HG02943 (cell line): ENCODE measurements at regions not wholly inside any gene's neighbourhood (a gene's known extent, or its start where the extent isn't known, plus 50 kb on each side); places are given as distances from the start of the nearest gene placed in this dataset.

ENCODE experiments used
- ATAC-seq: cut with Tn5 transposase; IDR thresholded peaks from one replicate; pipeline ENCODE4 v1.9.1; 2021; ENCODE audit warnings: mild to moderate bottlenecking, low read depth, moderate library complexity; ENCODE audit not compliant: unreplicated experiment

- ATAC-seq, result no peak
Observed at GRCh38 chr2:122094557-122094956, 339.1 kb downstream of the TSN start.

GRCh38 chr2:122096761-122097160, 341.3 kb downstream of the TSN start:
- ATAC-seq, result no peak

DNA sequence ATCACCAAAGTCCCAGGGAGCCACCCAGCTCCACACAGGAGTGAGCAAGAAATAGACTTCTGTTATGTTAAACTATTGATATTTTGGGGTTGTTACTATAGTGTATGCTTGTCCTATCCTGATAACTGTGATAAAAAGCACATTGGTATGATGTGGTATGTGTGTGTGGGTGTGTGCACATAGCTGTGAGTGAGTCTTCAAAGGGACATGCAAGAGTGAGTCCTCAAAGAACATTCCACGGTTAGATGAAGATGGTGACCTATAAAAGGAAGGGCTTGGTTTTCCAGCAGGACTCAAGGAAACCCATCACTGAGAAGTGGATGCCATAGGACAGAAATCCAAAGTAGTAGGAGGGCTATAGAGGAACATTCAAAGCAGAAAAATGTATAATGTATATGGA, 342.9 kb downstream of the TSN start:
- ATAC-seq, result no peak

- ATAC-seq, result no peak
Observed at GRCh38 chr2:122100346-122100745, 344.9 kb downstream of the TSN start.

GRCh38 chr2:122100756-122101155, 345.3 kb downstream of the TSN start:
- no peak for ATAC-seq

- ATAC-seq, result no peak
Observed at GRCh38 chr2:122101319-122101718, 345.9 kb downstream of the TSN start.

- ATAC-seq, result no peak
Observed at GRCh38 chr2:122105171-122105876, 349.9 kb downstream of the TSN start.

- ATAC-seq, result no peak
Observed at GRCh38 chr2:122105877-122106206, 350.4 kb downstream of the TSN start.

DNA sequence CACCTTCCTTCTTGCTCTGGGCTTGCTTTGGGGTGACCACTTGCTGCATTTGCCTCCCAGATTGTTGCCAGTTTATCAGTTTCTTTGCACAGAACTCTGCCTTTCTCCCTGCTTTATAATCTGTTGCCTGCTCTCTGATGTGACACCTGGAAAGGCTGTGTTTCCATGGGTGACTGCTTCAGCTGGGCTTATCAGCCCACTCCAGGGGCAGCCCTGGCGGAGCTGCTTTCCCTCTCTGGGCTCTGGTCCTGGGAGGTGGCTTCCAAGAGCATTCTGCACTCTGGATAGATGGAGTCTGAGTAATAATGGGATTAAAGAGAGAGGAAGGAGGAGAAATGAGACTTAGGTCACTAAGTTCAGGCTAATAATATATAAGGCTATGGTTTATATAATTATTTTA, 352.7 kb downstream of the TSN start:
- no peak for ATAC-seq

DNA sequence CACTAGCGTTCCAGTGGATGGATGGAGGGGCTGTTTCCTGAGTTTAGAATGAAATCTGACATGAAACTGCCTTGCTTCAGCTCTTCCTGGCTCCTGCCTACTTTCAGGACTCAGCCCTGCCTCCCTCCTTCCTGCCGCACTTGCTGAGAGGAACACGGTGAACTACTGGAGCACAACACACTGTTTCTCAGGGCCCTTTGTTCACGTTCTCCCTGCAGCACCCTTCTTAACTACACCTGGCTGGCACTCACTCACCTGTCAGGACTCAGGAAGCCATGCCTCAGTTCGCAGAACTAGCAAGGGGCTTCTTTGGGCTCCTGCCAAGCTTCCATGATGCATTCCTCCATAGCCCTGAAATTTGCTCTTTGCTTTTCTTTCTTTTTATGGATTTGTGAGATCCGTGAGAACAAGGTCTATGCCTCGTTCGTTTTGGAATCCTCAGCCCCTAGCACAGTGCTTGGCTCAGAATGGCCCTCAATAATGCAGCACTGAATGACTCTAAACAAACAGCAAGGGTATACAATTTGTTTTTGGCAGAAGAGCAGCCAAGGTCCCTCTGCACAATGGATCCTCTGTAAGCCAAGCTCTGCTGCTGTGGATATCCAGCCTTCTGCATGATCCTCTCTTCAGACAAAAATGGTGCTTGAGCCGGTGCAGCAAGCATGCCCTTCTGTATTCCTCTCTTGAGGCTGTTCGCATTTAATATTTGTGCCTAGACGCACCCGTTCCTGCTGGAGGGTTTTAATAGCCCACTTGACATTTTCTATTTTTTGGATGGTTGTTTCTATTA, 357.0 kb downstream of the TSN start:
- no peak for ATAC-seq

GRCh38 chr2:122114421-122114820, 359.0 kb downstream of the TSN start:
- ATAC-seq, result no peak

- no peak for ATAC-seq
Observed at GRCh38 chr2:122117371-122117770, 361.9 kb downstream of the TSN start.

DNA sequence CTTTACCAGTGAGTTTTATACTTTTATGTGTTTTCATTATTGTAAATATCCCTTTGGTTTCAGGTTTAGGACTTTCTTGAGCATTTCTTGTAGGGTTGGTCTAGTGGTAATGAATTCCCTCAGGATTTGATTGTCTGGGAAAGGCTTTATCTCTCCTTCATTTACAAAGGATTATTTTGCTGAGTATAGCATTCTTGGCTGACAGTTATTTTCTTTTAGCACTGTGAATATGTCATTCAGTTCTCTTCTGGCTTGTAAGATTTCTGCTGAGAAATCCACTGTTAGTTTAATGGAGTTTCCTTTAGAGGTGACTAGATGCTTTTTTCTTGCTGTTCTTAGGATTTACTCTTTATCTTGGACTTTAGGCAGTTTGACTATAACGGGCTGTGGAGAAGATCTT, 373.9 kb downstream of the TSN start:
- ATAC-seq, result no peak

DNA sequence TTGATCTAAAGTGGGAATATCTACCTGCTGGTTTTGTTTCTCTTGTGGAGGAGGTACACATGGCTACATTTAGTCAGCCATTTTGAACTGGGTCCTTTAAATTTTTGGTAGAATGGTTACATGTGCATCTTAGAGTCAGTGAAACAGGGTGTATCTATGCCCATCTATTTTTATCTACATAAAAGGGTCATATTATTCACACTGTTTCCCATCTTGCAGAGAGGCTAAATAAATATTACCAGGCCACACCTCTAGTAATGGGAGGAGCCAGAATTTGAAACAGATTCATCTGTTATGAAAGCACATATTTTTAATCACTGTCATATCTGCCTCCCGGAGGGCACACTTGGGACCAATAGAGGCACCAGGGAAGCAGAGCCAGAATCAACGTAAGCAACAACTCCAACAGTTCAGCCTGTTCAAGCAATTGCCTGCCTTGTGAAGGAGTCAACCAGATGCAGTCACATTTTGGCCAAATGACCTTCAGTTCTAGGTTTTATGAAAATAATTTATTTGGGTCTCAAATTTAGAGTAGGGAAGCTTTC, 376.8 kb downstream of the TSN start:
- ATAC-seq, result no peak

- no peak for ATAC-seq
Observed at GRCh38 chr2:122135021-122135937, 379.8 kb downstream of the TSN start.

GRCh38 chr2:122136056-122136455, 380.6 kb downstream of the TSN start:
- no peak for ATAC-seq

DNA sequence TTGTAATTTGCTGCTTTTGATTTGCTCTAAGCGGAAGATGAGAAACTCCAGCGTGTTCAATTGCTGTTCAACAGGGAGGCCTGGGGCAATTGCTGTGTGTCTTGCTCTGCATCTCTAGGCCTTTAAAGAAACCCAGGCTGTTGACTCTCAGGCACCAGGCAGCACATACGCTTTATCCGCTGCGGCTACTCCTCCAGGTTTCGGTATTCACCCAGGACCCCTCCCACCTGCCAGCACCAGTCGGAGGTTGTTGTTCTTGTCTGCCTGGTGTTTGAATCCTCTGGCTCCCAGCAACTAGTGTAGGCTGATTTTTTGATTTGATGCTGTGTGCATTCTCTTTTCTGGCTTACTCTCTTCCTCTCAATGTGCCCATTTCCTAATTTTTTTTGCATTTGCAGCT, 383.1 kb downstream of the TSN start:
- ATAC-seq, result no peak

DNA sequence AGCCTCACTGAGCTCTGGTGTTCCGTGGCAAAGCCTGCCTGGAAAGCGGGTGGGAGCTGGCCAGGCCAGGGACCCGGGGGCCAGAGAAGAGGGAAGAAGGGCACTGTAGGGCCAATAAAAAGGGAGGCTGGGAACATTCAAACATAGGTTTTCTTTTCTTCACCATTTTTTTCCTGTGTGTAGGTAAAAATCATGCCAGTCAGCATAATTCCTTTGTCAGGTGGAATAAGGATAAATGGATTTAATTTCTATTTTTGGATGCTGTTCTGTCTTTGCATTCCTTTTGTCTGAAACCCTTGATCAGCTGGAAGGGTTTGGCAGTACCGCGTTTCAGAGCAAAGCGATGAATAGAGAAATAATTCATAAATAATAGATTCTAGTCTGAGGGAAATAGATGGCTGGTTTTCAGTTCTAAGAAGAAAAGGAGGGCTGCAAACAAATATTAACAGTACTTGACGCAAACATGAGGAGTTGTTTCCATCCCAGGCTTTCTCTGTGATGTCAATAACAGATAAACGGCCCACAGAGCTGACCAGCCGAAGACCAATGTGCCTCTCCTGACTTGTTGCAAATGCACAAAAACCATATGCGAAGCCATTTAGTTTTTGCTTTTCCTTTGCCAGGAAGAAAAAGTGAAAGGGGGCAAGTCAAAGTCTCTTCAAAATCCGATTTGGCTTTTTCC, 384.4 kb downstream of the TSN start:
- ATAC-seq, result no peak

- ATAC-seq, result no peak
Observed at GRCh38 chr2:122144884-122145283, 389.4 kb downstream of the TSN start.

- ATAC-seq, result no peak
Observed at GRCh38 chr2:122145856-122146255, 390.4 kb downstream of the TSN start.
